ENCODE measurements at regions not wholly inside any gene's neighbourhood (a gene's known extent, or its start where the extent isn't known, plus 50 kb on each side); places are given as distances from the start of the nearest gene placed in this dataset.

- DNase-seq (ENCODE audit: extremely low spot score): no peak
- ChIA-PET POLR2A (no interaction called here), CTCF (no interaction called here)
- TF ChIP-seq SUZ12 (IDR thresholded peaks at IDR 0.05) (no peak), CTBP1 (IDR thresholded peaks at IDR 0.05; ENCODE audit: borderline replicate concordance) (no peak), HDGF (IDR thresholded peaks at IDR 0.05; ENCODE audit: borderline replicate concordance) (no peak)
Measured at GRCh38 chr16:80390871-80391489, 149.8 kb upstream of the DYNLRB2 start.

DNA sequence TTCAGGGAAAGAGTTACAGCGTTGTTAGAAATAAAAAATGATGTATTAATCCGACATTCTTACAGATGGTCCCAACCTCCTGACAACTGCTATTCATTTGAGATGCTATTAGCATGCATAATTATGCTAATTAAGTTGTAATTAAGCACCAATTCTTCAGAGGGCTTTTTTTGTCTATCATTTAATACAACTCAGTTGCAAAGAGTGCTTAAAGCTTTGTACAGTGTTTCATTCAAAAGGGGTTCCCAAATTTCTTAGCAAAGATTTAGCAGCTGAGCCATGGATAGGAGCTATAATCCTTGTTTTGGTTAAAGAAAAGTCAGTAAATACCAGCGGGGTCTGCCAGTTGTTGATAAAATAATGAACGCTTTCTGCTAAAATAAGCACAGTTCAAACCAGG, 150.7 kb upstream of the DYNLRB2 start:
- CTCF ChIA-PET: no interaction called here
- TF ChIP-seq LEF1 (IDR thresholded peaks at IDR 0.05; ENCODE audit: borderline replicate concordance): no peak
- TF ChIP-seq ELF4 (IDR thresholded peaks at IDR 0.05): no peak
- TF ChIP-seq CTBP1 (IDR thresholded peaks at IDR 0.05; ENCODE audit: borderline replicate concordance): no peak
- no peak for TF ChIP-seq NFRKB (IDR thresholded peaks at IDR 0.05)
- no peak for TF ChIP-seq ARNT (IDR thresholded peaks at IDR 0.05)
- TF ChIP-seq L3MBTL2 (conservative IDR thresholded peaks at IDR 0.05): no peak
- TF ChIP-seq TARDBP (IDR thresholded peaks at IDR 0.05): no peak
- no peak for TF ChIP-seq HDGF (IDR thresholded peaks at IDR 0.05; ENCODE audit: borderline replicate concordance)
- TF ChIP-seq SUZ12 (IDR thresholded peaks at IDR 0.05): no peak
- TF ChIP-seq FOXA1 (IDR thresholded peaks at IDR 0.05): no peak
- no peak for TF ChIP-seq PKNOX1 (IDR thresholded peaks at IDR 0.05)
- TF ChIP-seq ZNF384 (IDR thresholded peaks at IDR 0.05): no peak
- no peak for TF ChIP-seq FOXK2 (IDR thresholded peaks at IDR 0.05)
- no peak for TF ChIP-seq BHLHE40 (IDR thresholded peaks at IDR 0.05; ENCODE audit: borderline replicate concordance)
- TF ChIP-seq SP1 (IDR thresholded peaks at IDR 0.05): no peak
- TF ChIP-seq FOXM1 (IDR thresholded peaks at IDR 0.05; ENCODE audit: borderline replicate concordance): no peak
- POLR2A ChIA-PET: no interaction called here
- no peak for DNase-seq (ENCODE audit: extremely low spot score)

DNA sequence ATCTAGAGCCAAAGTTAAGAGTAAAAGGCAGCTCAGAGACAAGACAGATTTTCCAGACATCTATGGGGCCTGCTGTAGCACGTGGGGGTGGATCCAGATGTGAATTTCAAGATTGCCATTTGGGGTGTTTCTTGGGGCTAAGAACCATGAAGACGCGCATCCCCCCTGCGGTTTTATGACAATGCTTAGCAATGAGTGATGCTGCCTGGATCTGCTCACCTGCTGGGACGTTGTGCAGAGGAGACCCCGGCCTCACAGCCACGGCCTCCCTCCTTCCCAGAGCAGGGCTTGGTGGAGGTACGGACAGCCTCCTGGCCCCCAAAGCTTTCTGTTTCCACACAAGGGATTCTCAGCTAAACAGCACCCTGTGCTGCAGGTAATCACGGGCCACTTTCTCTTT, 151.5 kb upstream of the DYNLRB2 start:
- CTCF ChIA-PET: no interaction called here

DNA sequence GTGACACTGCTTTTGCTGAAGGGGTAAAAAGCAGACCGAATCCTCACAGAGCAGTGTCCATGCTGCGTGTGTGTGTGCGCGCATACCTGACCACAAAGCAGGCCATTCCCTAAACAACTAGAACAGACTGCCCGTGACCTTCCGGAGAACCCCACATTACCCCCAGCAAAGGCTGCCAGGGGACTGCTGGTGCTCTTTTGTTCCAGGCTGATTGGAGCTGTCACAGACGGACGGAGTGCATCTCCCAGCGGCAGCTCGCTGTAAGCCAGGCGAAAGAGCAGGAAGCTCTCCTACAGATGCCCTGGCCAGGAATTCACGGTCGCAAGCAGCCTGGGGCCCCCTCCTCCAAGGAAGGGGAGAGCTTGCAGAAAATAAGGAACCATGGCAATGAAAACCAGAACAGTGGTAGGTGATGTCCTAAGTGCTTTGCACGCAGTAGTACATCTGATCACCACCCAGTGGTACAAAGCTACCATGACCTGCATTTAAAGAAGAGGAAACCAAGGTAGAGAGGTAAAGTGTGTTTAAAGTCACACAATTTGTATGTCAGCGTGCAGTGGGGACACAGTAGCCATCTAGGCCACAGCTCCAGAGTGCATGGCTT, 153.4 kb upstream of the DYNLRB2 start:
- DNase-seq (ENCODE audit: extremely low spot score): no peak
- TF ChIP-seq PKNOX1 (IDR thresholded peaks at IDR 0.05) (no peak), SP1 (IDR thresholded peaks at IDR 0.05) (no peak), ELF4 (IDR thresholded peaks at IDR 0.05) (no peak), NFRKB (IDR thresholded peaks at IDR 0.05) (no peak), BHLHE40 (IDR thresholded peaks at IDR 0.05; ENCODE audit: borderline replicate concordance) (no peak), HDGF (IDR thresholded peaks at IDR 0.05; ENCODE audit: borderline replicate concordance) (no peak), ZNF384 (IDR thresholded peaks at IDR 0.05) (no peak), FOXM1 (IDR thresholded peaks at IDR 0.05; ENCODE audit: borderline replicate concordance) (no peak), LEF1 (IDR thresholded peaks at IDR 0.05; ENCODE audit: borderline replicate concordance) (no peak), FOXK2 (IDR thresholded peaks at IDR 0.05) (no peak), FOXA1 (IDR thresholded peaks at IDR 0.05) (no peak), SUZ12 (IDR thresholded peaks at IDR 0.05) (no peak), CTBP1 (IDR thresholded peaks at IDR 0.05; ENCODE audit: borderline replicate concordance) (no peak), TARDBP (IDR thresholded peaks at IDR 0.05) (no peak), ARNT (IDR thresholded peaks at IDR 0.05) (no peak)
- ChIA-PET POLR2A (no interaction called here), CTCF (no interaction called here)

More for the DNA sequence above, 151.5 kb upstream of the DYNLRB2 start:
- no peak for DNase-seq (ENCODE audit: extremely low spot score)
- TF ChIP-seq ELF4 (IDR thresholded peaks at IDR 0.05) (no peak), HDGF (IDR thresholded peaks at IDR 0.05; ENCODE audit: borderline replicate concordance) (no peak), SUZ12 (IDR thresholded peaks at IDR 0.05) (no peak), BHLHE40 (IDR thresholded peaks at IDR 0.05; ENCODE audit: borderline replicate concordance) (no peak), ARNT (IDR thresholded peaks at IDR 0.05) (no peak), TARDBP (IDR thresholded peaks at IDR 0.05) (no peak), FOXA1 (IDR thresholded peaks at IDR 0.05) (no peak), PKNOX1 (IDR thresholded peaks at IDR 0.05) (no peak), SP1 (IDR thresholded peaks at IDR 0.05) (no peak), LEF1 (IDR thresholded peaks at IDR 0.05; ENCODE audit: borderline replicate concordance) (no peak), FOXM1 (IDR thresholded peaks at IDR 0.05; ENCODE audit: borderline replicate concordance) (no peak), ZNF384 (IDR thresholded peaks at IDR 0.05) (no peak), NFRKB (IDR thresholded peaks at IDR 0.05) (no peak), CTBP1 (IDR thresholded peaks at IDR 0.05; ENCODE audit: borderline replicate concordance) (no peak)
- POLR2A ChIA-PET: no interaction called here

DNA sequence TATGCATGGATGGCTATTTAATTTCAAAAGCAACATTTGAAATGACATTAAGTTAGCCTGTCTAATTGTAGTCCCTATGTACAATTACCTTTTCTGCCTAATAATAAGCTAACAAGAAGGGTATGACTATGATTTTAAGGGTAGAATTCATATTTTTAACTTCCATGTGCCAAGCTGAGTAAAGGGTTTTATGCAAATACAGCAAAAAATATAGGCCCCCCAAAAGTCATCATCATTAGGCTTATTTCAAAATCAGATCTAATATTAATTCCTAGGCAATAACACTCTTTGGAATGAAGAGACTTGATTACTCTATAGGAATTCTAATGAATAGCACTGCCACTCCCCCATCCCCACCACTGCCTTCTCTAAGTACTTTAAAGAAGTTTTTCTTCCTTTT, 155.9 kb upstream of the DYNLRB2 start:
- POLR2A ChIA-PET: no interaction called here
- TF ChIP-seq ELF4 (IDR thresholded peaks at IDR 0.05) (no peak), L3MBTL2 (conservative IDR thresholded peaks at IDR 0.05) (no peak), FOXK2 (IDR thresholded peaks at IDR 0.05) (no peak), HDGF (IDR thresholded peaks at IDR 0.05; ENCODE audit: borderline replicate concordance) (no peak), TARDBP (IDR thresholded peaks at IDR 0.05) (no peak), PKNOX1 (IDR thresholded peaks at IDR 0.05) (no peak), SUZ12 (IDR thresholded peaks at IDR 0.05) (no peak), BHLHE40 (IDR thresholded peaks at IDR 0.05; ENCODE audit: borderline replicate concordance) (no peak), ARNT (IDR thresholded peaks at IDR 0.05) (no peak), ZNF384 (IDR thresholded peaks at IDR 0.05) (no peak), FOXM1 (IDR thresholded peaks at IDR 0.05; ENCODE audit: borderline replicate concordance) (no peak), NFRKB (IDR thresholded peaks at IDR 0.05) (no peak)
- DNase-seq (ENCODE audit: extremely low spot score): no peak
- CTCF ChIA-PET: no interaction called here
